Umbilical cord (tissue), 1 donor: ENCODE measurements at regions not wholly inside any gene's neighbourhood (a gene's known extent, or its start where the extent isn't known, plus 50 kb on each side); places are given as distances from the start of the nearest gene placed in this dataset.
"Not testable (repeated sequence)": the region's sequence is repeated elsewhere in the genome, so short reads cannot be mapped to it uniquely, and the experiment has no call there.

ENCODE experiments used
- DNase-seq: peaks from one replicate; pipeline ENCODE4 v3.0.0-alpha.2; 2015; ENCODE audit warnings: low spot score

- DNase-seq, result peak; percentile 63
Observed at GRCh38 chr2:122753336-122753735, 997.9 kb downstream of the TSN start.

- DNase-seq, result no peak
Observed at GRCh38 chr2:122754561-122754960, 999.1 kb downstream of the TSN start.

GRCh38 chr2:122755281-122755780, 999.9 kb downstream of the TSN start:
- DNase-seq, result peak; percentile 44

- no peak for DNase-seq
Observed at GRCh38 chr2:122758967-122759366, 1003.5 kb downstream of the TSN start.

- DNase-seq, result no peak
Observed at GRCh38 chr2:122764014-122764413, 1008.6 kb downstream of the TSN start.

GRCh38 chr2:122780251-122780650, 1024.8 kb downstream of the TSN start:
- no peak for DNase-seq

- DNase-seq, result no peak
Observed at GRCh38 chr2:122794100-122794499, 1038.6 kb downstream of the TSN start.

- DNase-seq, result no peak
Observed at GRCh38 chr2:122795763-122796162, 1040.3 kb downstream of the TSN start.

GRCh38 chr2:122799391-122799790, 1043.9 kb downstream of the TSN start:
- DNase-seq, result no peak

GRCh38 chr2:122800781-122801180, 1045.3 kb downstream of the TSN start:
- DNase-seq, result no peak

- DNase-seq, result no peak
Observed at GRCh38 chr2:122804494-122804893, 1049.0 kb downstream of the TSN start.

GRCh38 chr2:122805346-122805745, 1049.9 kb downstream of the TSN start:
- DNase-seq, result no peak

GRCh38 chr2:122808286-122808969, 1053.0 kb downstream of the TSN start:
- DNase-seq, result no peak

- DNase-seq, result not testable (repeated sequence)
Observed at GRCh38 chr2:122812214-122812613, 1056.8 kb downstream of the TSN start.

- DNase-seq, result no peak
Observed at GRCh38 chr2:122815120-122815519, 1059.7 kb downstream of the TSN start.

- no peak for DNase-seq
Observed at GRCh38 chr2:122816803-122817202, 1061.4 kb downstream of the TSN start.

GRCh38 chr2:122822319-122822718, 1066.9 kb downstream of the TSN start:
- no peak for DNase-seq

GRCh38 chr2:122830157-122830556, 1074.7 kb downstream of the TSN start:
- no peak for DNase-seq

GRCh38 chr2:122831649-122832048, 1076.2 kb downstream of the TSN start:
- peak; percentile 50 for DNase-seq

- DNase-seq, result peak; percentile 83
Observed at GRCh38 chr2:122843503-122843902, 1088.1 kb downstream of the TSN start.

GRCh38 chr2:122851161-122851560, 1095.7 kb downstream of the TSN start:
- DNase-seq, result no peak

GRCh38 chr2:122851972-122852531, 1096.6 kb downstream of the TSN start:
- DNase-seq, result peak; percentile 27

GRCh38 chr2:122856696-122857095, 1101.2 kb downstream of the TSN start:
- no peak for DNase-seq
